SK-N-MC (cell line): ENCODE measurements at regions not wholly inside any gene's neighbourhood (a gene's known extent, or its start where the extent isn't known, plus 50 kb on each side); places are given as distances from the start of the nearest gene placed in this dataset.

Experiments used
- EZH2 ChIP-seq: fragments of 200-600 bp; sonication (generic); IDR thresholded peaks from one replicate; pipeline ENCODE4 v1.6.1; 2017; ENCODE audit warnings: antibody characterized with exemption
- FOXP2 ChIP-seq: optimal IDR thresholded peaks from 2 replicates; pipeline ENCODE3; 2011; ENCODE audit warnings: mild to moderate bottlenecking, moderate library complexity; ENCODE audit not compliant: insufficient read depth; ENCODE audit errors: extremely low read length, control extremely low read depth
- POLR2AphosphoS5 ChIP-seq: IDR thresholded peaks from 2 replicates; pipeline ENCODE4 v1.6.1; 2012; ENCODE audit warnings: mild to moderate bottlenecking, low read depth, low read length, borderline replicate concordance

DNA sequence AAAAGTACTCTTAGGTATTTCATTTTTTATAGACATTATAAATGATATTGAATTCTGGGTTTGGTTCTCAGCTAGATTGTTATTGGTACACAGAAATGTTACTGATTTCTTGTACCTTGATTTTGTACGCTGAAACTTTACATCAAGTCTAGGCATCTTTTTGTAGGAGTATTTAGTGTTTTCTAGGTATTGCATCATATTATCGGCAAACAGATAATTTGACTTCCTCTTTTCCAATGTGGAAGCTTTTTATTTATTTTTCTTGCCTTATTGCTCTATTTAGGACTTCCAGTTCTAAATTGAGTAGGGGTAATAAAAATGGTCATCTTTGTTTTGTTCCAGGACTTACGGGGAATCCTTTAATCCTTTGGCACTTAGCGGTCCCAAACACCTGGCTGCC lies 676.6 kb upstream of the CCDC179 start:
- TF ChIP-seq EZH2 (no peak), POLR2AphosphoS5 (no peak), FOXP2 (no peak)
